HG03565 (cell line): ENCODE measurements at regions not wholly inside any gene's neighbourhood (a gene's known extent, or its start where the extent isn't known, plus 50 kb on each side); places are given as distances from the start of the nearest gene placed in this dataset.

Source experiments
- ATAC-seq: cut with Tn5 transposase; IDR thresholded peaks from one replicate; pipeline ENCODE4 v1.9.1; 2021; ENCODE audit warnings: mild to moderate bottlenecking, moderate library complexity; ENCODE audit not compliant: unreplicated experiment

DNA sequence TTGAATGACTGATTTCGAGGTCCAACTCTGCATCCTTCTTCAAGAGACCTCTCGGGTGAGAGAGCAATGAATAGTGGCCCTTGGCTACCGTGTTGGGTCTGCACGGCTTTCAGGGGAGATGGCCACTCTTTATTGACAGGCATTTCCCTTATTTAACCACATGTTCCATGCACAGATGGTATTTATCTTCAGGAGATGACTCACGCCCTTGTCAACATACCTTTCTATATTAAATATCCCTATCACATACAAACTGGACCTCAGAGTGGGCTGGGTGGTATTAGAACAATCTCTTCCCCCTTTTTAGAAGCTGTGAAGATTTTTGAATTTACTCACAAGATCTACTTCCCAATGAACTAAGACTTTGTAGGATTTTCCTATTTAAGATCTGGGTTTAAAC lies 109.6 kb upstream of the CDC42EP3 start:
- ATAC-seq, result no peak

DNA sequence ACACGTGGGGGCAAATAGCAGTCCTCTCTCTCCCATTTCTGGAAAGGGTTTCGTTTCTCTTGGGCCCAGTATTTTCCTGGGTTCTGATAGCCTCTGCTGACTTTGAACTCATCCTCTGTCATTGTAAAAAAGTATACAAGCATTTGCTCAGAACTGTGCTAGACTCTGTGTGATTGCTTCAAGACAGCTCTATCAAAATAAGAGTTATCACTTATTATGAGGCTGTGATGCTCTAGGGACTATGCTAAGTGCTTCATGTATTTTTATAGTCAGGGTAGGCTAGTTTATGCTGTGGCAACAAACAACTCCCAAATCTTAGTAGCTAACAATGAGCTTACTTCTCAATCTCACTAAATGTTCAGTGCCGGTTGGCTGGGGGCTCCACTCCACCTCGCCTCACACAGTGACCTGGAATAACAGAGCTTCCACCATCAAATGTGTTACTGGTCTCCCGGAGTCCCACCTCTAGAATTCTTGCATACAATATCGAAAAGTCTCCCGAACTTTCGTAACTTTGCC lies 110.8 kb upstream of the CDC42EP3 start:
- ATAC-seq, result no peak

DNA sequence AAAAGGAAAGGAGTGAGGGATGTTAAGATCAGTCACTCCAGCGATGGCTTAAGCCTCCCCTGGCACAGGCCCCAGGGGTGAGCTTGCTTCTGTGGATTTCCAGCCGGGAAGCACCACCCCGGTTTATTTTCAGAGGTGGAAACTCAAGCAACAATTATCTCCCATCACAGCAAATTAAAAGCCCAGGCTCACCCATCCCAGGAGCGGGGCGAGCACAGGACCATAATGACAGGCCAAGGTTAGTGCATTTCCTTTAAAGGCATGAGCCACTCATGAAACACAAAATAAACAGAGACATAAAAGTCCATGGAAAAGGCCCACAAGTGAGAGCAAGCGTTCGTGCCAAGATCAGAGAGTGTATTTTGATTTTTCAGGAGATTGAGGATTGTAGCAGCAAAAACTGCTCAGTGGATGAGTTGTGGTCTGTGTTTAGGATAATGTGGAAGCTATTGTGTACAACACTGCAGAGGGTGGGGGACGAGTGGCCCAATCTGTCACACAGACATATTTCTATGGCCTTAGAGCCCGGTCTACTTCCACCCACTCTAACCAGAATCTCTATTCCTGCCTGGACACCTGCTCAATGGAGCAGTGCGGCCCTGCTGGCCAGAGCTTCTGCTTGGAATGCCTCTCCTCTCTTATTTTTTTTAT lies 111.4 kb upstream of the CDC42EP3 start:
- ATAC-seq, result no peak

DNA sequence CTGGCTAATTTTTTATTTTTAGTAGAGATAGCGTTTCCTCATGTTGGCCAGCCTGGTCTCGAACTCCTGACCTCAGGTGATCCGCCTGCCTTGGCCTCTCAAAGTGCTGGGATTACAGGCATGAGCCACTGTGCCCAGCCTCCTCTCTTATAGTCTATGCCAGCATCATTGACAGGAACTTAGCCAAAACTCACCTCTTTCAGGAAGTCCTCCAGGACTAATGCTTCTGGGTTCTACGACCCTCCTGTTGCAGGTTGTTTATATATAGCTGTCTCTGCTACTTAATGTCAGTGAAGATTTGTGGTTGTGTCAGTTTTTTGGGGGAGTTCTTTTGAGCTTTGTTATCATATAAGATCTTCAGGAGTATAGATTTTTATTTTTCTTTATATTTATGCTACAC lies 112.1 kb upstream of the CDC42EP3 start:
- ATAC-seq, result no peak

DNA sequence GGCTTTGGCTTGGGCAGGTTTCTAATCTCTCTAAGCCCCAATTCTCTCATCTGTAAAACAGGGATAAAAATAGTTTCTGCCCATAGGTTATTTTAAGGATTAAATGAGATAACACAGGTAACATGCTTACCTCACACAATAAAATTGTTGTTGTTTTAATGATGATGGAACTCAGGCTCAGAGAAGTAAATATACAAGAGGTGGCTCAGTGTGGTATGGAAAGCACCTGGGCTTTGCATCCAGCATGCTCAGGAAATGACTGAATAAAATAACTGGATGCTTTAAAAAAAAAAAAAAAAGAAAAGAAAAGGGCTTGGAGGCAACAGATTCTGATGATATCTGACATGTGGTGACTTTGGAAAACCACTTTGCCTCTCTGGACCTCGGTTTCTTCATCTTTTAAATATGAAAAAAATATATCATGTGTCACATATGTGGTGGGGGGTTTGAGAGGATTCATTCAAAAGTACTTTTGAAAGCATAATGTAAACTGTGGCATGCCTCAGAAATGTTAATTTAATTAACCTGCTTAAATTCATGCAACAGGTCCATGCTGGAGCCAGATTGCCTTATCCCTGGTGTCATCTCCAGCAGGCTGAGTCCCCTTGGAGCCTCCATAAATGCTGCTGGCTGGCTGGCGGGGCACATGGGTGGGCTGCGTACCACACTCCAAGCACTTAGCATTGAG lies 112.8 kb upstream of the CDC42EP3 start:
- no peak for ATAC-seq

DNA sequence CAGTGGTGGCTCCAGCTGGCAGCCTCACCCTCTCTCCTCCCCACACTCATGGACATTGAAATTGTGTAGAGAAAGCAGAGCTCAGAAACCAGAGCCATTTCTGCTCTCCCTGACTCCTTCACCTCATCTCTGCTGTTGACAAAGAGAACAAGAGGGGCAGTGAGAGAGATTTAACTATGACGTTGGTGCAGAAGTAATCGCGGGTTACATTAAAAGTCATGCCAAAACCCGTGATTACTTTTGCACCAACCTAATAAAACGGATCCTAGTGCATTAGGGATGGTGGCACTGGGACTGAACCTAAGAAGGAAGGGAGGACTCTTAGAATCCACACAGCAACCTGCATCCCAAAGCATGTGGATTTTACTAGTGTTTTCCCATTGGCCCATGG lies 113.3 kb upstream of the CDC42EP3 start:
- no peak for ATAC-seq

DNA sequence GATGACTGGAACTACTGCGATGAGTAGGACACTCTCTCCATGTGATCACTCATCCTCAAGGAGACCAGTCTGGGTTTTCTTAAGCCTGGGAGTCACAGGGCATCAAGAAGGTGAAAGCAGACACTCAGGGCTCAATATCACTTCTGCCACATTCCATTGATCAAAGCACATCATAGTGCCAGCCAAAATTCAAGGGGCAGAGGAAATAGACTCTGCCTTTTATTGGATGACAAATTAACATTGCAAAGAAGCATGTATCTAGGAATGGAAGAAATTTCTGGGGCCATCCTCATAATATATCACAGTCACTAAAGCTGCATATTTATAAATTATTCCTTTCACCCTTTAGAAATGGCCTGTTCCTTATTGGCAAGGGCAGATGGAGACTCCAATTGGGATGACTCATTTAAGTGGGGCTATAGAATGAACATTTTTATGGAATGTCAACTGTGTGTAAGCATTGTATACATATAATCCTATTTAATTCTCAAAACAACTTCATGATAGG lies 114.8 kb upstream of the CDC42EP3 start:
- ATAC-seq, result no peak

DNA sequence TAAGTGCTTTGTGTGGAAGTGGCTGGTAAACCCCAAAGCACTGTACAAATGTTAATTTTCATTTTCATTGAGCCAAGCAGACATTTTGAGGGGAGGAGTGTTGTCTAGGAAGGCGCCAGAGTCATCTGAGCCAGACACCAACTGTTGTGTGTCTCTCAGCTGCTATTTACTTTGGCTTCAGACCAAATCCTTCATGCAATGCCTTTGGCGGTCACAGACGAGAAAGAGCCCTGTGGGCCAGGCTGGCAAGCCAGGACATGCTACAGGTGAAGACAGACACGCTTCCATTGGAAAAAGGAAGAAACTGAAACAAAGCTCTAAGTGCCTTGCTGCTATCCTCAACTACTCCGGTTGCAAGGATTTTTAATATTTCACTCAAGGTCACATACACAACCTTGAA lies 115.4 kb upstream of the CDC42EP3 start:
- ATAC-seq, result no peak

DNA sequence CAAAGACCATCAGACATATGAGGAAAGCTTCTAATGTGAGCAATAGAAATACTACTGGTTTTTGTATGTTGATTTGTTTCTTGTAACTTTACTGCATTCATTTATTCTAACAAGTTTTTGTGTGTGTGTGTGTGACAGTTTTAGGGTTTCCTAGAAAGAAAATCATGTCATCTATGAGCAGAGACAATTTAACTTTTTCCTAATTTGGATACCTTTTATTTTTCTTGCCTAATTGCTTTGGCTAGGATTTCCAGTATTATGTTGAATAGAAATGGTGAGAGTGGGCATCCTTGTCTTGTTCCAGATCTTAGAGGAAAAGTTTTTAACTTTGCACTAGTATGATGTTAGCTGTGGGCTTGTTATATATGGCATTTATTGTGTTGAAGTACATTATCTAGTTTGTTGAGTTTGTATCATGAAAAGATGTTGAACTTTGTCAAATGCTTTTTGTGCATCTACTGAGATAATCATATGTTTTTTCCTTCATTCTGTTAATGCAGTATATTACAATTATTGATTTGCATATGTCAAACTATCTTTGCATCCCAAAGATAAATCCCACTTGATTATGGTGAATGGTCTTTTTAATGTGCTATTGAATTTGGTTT lies 117.3 kb upstream of the CDC42EP3 start:
- ATAC-seq, result no peak

DNA sequence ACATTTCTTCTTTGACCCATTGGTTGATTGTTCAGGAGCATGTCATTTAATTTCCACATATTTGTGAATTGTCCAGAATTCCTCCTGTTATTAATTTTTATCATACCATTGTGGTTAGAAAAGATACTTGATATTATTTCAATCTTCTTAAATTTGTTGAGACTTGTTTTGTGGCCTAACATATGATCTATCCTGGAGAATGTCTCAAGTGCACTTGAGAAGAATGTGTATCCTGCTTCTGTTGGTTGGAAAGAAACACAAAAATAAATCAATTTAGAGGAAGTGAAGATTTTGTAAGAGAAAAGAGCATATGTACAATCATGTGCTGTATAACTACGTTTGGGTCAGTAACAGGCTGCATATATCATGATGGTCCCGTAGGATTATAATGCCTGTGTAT lies 118.6 kb upstream of the CDC42EP3 start:
- no peak for ATAC-seq

DNA sequence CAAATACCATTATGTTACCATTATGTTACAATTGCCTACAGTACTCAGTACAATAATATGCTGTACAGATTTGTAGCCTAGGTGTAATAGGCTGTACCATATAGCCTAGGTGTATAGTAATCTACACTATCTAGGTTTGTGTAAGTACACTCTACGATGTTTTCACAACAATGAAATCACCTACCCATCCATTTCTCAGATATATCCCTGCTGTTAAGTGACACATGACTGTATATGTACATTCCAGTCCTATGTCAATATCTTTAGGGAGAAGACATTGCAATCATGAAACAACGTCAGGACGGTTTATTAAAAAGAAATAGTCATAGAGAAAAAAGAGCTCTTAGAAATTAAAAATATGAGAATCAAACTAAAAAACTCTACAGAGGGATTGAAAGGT lies 119.0 kb upstream of the CDC42EP3 start:
- ATAC-seq, result no peak

DNA sequence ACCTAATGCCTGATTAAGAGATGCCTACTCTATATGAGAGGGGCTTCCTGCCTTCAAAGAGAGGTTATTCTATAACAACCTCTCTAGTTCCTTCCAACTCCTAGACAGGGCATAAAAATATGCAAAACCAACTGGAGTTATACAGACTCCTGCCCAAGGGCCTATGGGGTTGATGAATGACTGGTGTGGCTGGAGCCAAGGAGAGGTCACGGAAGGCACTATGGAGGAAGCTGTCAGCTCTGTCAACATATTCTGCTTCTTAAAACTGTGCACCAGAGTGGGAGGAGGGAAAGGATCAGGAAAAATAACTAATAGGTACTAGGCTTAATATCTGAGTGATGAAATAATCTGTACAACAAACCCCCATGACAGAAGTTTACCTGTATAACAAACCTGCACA lies 120.9 kb upstream of the CDC42EP3 start:
- no peak for ATAC-seq

DNA sequence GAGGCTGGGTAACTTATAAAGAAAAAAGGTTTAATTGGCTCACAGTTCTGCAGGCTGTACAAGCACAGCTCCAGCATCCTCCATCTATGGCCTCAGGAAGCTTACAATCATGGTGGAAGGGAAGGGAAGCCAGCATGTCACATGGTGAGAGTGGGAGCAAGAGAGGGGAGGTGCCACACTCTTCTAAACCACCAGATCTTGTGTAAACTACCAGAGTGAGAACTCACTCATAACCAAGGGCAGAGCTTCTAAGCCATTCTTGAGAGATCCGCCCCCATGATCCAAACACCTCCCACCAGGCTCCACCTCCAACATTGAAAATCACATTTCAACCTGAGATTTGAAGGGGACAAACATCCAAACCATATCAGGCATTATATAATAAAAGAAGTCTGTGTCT lies 121.6 kb upstream of the CDC42EP3 start:
- no peak for ATAC-seq

DNA sequence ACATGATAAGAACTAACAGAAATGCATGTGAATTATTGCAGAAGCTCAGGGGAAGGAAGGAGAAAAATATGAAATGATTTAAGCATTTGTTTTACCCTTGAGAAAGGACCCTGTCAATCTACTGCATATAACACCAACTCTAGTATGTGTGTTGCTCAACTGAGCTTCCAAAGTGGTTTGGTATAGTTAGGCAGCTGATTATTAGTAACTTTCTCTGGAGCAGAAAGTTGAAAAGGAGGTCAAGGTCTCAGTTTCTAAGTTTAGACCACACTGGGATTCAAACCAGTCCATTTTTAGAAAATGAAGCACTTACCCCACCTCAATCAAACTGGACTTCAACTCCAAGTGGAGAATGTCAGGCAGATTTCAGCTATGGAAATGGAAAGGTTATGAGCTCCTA lies 123.3 kb upstream of the CDC42EP3 start:
- no peak for ATAC-seq

DNA sequence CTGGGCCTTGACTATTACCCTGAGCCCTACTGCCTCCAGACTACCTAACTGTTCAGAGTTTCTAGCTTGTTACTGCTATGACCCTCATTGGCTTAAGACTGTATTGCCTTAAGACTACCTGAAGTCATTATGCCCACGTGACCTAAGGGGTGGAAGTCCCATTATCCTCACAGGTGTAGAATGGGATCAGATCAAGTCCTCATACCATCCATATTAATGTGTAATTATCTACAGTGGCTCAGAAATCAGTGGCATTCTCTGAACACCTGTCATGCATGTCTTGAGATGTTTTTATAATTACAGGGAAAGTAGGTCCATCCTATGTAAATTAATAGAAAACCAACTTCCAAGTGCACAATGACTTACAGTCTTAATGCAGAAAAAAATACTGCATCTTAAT lies 124.0 kb upstream of the CDC42EP3 start:
- no peak for ATAC-seq

DNA sequence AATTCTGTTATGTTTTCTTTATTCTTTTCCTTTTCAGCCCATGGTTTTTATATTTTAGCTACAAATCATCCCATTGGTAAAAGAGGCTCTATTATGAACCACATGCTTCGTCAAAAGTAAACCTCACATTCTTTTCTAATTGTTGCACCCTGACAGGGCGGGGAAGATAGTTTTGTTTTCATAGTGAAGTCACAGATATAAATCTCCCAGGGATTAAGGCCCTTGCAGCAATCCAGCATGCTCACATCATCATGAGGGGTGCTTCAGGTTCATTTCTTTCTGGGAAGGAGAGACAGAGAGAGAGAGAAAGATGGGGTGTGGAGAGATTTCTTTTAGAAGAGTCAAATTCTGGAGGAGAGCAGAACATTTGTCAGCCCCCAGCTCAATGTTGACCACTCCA lies 124.5 kb upstream of the CDC42EP3 start:
- no peak for ATAC-seq

DNA sequence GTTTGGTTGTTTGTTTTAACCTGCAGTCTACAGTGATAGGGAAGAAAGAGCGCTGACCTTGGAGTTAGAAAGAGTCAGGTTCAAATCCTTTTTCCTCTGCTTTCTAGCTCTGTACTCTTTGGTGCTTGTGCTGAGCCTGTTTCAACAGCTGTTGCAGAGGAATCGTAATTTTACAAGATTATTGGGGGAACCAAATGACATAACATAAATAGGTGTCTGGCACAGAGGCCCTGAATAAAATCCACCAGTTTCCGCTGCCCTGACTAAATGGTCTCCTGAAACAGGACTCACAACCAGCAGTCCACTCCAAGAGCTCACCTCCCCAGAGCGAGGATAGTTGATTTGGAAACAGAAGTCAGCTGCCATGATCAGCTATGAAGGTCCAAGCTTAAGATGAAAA lies 125.0 kb upstream of the CDC42EP3 start:
- ATAC-seq, result no peak

DNA sequence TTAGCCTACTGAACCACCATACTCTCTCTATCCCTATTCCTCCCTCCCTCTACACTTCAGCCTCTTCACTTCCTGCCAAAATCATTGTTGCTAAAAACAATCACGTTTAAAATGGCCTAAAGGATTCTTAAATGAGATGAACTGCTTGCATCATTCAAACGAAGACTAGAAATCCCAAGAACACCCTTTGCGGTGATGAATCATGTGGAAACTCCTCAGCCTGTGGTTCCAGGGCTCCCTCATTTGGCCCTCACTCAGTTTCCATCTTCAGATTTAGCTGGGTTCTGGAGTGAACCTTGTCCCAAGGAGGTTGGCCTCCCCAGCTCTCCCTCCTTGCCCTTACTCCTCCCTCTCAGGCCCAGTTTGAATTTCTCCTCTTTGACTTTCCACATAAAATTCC lies 125.6 kb upstream of the CDC42EP3 start:
- no peak for ATAC-seq

DNA sequence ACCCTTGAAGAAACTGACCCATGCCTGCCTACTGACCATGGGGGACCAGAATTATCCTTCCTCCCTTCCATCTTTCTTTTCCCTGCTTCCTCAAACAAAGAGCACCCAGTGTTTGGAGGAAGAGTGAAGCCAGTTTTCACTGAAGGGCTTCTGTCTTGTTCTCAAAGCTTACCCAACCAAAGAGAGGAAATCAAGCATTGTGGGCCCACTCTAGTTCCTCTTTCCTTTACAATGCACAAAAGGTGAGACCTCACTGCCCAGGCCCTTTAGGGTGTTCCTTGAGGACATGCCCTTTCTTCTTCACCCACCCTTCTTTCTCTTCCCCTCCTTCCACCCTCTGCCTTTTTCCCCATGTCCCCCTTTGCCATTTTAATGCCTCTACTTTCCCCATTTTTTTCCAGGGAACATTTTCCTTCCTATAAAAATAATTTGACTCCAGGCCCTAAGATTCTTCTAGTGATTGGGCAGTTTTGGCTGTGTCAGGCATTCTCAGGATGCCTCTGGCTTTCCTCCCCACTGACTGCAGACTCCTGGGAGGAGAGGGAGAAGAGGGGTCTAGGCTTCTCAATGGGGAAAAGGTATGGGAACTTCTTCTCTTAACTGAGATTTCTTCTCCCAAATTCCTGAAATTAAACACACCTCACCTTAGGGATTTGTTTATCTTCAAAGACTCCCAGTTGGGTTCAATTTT lies 126.6 kb upstream of the RMDN2 start:
- no peak for ATAC-seq

DNA sequence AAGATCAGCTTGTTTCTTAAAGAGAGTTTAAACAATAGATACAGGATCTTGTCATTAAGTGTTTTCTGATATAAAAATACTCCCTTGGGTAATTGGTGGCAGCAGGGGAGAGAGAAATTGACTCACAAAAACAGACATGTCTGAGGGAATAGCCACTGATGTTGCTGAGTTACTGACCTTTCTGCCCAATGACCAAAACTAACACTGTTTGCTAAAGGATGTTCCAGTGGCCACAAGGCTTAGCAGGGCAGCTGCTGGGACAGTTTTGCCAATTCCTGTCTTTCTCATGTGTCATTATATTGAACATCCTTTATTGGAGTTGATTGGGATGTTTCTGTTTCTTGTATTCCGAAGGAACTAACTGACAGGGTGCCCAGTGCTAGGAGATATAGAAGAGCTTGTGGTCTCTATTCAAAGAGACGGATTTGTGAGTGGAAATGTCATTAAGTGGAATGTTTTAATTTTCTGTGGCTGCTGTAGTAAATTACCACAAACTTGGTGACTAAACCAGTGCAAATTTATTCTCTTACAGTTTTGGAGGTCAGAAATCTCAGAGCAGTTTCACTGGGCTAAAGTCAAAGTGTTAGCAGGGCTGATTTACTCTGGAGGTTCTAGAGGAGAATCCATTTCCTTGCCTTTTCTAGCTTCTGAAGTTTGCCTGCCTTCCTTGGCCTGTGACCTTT lies 124.8 kb upstream of the RMDN2 start:
- ATAC-seq, result no peak

DNA sequence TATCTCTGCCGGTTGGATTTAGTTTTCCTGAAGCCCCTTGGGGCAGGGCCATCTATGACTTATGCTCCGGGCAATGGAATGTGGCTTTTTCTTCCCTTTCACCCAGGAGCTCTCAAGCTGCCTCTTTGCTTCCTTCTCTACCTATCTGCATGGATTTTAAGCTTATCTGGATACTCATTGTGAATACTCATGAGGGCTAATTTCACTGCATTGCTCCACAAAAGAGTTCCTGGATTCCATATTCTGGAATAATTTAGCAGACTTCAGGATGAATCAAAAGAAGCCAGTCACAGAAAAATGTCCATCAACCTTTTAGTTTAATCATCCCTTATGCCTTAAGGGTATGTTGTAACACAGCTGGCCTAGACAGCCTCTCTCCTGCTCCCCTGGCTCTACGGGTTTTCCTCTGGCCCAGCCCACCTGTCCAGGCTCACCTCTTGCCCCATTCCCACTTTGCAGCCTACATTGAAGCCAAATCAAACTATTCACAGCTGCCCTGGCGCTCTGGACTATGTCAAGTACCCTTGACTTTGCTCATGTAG lies 122.8 kb upstream of the RMDN2 start:
- no peak for ATAC-seq
